HG03432 (cell line): ENCODE measurements at regions not wholly inside any gene's neighbourhood (a gene's known extent, or its start where the extent isn't known, plus 50 kb on each side); places are given as distances from the start of the nearest gene placed in this dataset.
"Not testable (repeated sequence)": the region's sequence is repeated elsewhere in the genome, so short reads cannot be mapped to it uniquely, and the experiment has no call there.

ENCODE experiments used
- ATAC-seq: cut with Tn5 transposase; IDR thresholded peaks from one replicate; pipeline ENCODE4 v1.9.1; 2021; ENCODE audit warnings: mild to moderate bottlenecking, moderate library complexity; ENCODE audit not compliant: unreplicated experiment

DNA sequence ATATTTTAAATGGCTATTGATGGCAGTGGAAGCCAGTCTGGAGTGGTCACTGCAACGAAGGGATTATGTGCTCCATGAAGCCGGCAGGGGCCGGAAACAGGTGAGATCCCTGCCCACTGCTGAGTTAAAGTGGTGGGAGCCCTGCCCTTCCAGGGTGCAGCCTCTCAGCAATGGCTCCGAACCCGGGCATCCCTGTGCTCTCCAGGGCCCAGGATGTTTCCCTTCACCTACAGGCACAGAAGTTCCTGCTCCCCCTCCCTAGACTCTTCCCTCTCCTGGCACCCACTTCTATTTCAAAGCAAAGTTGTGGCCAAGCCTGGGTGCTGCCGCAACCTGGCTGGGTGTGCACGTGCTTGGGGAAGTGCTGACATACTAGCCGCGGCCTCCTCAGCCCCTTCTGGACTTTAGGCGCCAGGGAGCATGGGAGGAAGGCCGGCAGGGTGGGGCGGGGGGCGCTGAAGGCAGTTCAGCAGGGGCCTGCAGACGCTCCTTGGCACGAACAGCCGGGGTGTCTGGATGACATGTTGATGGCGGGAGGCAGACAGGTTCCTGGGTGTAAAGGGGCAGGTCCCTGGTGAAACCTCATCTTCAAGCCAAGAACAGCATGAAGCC, 452.3 kb downstream of the HTR1B start:
- ATAC-seq = no peak

DNA sequence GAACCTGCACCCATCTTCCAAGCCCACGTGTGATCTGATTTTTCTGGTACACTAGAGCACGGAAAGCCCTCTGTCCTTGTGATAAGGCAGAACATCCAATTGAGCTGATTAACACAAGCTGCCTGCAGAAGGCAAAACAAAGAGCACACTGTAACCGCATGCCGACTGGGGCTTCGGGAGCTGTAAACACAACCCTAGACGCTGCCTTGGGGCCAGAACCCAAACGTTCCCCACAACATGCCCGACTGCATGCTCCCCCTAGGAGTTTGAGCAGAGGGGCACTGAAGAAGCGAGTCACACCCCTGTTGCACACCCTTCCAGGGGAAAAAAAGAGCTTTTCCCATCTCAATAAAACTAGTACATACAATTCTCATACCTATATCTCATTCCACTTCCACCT, 470.7 kb downstream of the HTR1B start:
- no peak for ATAC-seq

DNA sequence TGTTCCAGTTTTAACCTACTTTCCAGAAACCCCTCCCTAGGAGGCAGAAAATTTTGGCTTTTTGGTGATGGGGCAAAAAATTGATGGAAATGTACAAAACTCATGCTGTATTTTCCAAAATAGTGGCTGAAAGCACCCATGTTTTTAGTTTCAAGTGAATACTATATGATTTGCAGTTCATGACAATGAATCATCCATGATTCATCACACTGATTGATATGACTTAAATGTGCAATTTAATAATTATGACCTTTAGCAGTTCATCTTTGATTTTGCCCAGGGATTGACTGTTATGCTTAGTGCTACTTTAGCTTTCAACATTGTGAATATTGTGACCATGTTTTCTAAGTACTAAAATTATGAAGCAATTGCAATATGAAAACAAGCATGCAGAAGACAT, 478.7 kb downstream of the HTR1B start:
- no peak for ATAC-seq

DNA sequence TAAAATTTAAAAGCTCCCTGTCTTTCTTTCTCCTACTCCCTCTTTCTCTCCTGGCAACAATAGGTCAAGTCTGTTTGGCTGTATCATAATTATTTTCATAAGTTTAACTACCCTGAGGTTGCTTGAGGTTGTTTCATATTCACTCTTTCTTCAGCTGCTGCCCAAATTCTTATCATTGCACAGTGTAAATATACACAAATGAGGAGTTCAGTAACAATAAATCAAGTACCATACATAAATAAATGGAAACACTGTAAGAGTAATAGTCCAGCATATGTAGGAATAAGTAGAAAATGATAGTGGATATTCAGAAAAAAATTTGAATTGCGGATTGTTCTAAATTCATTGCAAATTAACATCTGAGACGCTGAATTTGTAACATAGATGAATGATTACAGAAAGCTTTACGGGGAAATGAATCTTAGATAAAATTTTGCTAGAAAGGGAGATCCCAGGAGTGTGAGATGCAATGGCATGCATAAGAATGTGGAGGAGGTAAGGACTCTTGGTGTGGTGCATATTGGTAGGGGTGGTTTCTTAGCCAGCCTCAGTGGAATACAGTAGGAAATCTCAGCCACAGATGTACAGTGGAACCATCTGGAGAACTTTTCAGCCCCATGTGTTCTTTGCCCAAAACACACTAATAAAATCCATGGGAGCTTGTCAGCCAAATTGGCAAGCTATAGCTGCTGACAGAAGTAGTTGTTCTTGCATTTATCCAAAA, 480.7 kb downstream of the HTR1B start:
- ATAC-seq = no peak

DNA sequence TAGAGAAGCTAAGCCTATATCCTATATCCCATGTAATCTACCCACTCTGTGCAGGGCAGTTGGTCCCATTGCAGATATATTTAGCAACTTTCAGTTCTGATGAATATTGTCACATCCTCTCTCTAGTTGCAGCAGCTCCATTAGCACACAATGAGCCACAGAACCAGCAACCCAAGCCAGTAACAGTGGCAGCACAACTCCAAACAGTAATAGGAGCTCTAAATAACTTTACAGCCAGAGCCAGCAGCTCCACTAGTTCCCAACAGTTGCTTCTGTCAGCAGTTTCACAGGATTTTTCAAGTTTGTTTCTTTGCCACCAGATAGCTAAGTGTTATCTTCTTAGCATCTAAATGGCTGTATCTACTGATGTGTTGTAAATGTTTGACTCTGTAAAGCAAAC, 490.8 kb downstream of the HTR1B start:
- ATAC-seq = no peak

DNA sequence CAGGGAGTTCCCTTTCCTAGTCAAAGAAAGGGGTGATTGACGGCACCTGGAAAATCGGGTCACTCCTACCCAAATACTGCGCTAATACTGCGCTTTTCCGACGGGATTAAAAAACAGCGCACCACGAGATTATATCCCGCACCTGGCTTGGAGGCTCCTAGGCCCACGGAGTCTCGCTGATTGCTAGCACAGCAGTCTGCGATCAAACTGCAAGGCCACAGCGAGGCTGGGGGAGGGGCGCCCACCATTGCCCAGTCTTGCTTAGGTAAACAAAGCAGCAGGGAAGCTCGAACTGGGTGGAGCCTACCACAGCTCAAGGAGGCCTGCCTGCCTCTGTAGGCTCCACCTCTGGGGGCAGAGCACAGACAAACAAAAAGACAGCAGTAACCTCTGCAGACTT, 504.1 kb downstream of the HTR1B start:
- not testable (repeated sequence) for ATAC-seq

DNA sequence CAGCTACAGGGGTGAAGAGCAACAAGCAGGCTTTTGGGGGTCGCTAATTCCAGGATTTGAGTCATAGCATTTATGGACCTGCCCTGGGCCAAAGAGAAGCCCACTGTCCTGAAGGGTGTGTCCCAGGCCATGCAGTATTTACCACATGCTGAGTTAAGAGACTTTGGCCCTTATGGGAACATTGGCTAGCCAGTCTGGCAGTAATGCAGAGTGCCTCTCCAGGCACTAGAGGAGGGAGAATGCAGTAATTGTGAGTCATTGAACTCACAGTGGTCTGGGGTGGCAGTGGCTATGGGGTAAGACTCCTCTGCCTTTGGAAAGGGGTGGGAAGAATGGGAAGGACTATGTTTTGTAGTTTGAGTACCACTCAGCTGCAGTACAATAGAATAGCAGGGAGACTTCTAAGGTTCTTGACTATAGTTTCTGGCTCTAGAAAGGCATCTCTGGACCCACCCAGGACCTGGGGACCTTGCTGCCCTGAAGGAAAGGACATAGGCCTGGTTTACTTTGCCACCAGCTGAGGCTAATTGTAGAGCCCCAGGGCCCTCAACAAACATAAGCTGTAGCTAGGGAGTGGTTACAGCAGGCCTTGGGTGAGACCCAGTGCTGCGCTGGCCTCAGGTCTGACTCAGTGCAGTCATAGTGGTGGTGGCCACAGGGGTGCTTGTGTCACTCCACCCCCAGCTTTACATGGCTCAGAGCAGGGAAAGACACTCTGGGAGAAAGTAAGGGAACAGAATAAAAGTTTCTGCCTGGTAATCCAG, 520.9 kb downstream of the HTR1B start:
- no peak for ATAC-seq

DNA sequence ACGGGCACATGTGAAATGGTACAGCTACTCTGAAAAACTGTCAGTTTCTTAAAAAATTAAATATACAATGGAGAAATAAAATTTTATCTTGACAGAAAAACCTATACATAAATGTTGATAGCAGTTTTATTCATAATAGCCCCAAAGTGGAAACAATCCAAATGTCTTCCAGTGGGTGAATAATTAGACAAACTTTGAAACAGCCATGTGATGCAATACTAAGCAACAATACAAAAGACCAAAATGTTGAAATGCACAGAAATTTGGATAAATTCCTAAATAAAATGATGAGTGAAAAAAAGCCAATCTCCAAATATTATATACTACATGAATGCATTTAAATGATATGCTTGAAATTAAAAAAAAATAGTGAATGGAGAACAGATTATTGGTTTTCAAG, 523.1 kb downstream of the HTR1B start:
- ATAC-seq = no peak

DNA sequence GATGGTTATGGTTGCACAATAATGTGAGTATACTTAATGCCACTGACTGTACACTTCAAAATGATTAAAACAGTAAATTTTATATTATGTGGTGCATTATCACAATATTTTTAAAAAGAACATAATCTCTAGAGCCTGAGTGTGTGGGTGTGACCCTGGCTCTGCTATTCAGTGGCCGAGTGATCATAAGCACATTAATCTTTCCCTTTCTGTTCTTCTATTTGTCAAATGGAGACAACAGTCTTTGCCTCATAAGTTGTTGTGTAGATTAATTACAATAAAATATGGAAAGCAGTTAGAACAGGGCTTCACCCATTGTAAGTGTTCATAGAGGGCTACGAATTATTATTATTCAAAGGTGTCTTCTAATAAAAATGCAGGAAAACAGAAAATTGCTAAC, 548.6 kb downstream of the HTR1B start:
- ATAC-seq = no peak

DNA sequence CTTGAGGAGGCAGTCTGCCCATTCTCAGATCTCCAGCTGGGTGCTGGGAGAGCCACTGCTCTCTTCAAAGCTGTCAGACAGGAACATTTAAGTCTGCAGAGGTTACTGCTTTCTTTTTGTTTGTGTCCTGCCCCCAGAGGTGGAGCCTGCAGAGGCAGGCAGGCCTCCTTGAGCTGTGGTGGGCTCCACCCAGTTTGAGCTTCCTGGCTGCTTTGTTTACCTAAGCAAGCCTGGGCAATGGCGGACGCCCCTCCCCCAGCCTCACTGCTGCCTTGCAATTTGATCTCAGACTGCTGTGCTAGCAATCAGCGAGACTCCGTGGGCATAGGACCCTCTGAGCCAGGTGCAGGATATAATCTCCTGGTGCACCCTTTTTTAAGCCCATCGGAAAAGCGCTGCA, 557.8 kb downstream of the HTR1B start:
- ATAC-seq = not testable (repeated sequence)

DNA sequence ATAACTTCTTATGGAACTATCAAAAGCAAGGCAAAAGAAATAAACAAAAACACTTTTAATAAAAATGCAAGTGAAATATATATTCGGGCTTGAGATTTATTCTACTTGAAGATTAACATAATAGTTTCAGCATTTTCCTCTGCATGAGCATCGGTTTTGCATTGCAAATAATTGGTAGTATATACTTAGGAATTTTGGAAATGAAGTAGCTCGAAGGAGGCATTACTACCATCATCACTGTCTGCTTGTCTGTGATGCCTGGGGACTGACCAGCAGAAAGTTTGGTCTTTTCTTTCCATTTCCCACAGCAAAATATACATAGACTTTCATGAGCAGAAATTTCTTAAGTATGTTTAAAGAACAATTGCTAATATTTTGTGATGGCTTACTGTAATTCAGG, 570.7 kb downstream of the HTR1B start:
- no peak for ATAC-seq

DNA sequence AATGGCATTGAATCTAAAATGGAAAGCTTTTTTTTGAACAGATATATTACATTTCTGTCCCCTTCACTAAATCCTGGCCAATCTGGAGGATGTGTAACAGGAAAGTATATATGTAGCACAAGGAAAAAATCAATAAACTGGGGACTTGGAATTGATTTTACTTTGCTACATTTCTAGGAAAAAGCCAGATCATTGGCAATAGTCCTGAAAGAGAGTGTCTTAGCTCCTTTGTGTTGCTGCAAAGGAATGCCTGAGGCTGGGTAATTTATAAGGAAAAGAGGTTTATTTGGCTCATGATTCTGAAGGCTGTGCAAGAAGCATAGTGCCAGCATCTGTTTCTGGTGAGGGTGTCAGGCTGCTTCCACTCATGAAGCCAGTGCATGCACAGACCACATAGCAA, 574.9 kb downstream of the HTR1B start:
- no peak for ATAC-seq

DNA sequence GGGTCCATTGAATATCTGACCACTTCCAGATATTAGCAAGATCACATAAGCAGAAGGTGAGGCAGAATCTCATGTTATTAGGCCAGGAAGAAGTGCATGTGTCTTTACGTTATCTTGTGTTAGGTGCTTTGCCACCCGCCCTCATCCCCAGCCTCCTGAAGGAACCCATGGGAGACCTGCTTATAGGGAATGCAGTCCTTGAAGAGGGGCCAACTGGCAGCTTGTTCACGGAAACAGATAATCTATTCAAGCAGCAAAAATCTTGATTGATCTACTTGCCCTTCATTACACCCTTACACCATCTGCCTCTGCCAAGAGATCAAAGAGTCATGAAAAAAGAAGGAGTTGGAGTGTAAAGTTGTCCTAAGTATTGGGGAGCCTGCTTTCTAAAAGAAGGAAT, 576.4 kb downstream of the HTR1B start:
- ATAC-seq = no peak

DNA sequence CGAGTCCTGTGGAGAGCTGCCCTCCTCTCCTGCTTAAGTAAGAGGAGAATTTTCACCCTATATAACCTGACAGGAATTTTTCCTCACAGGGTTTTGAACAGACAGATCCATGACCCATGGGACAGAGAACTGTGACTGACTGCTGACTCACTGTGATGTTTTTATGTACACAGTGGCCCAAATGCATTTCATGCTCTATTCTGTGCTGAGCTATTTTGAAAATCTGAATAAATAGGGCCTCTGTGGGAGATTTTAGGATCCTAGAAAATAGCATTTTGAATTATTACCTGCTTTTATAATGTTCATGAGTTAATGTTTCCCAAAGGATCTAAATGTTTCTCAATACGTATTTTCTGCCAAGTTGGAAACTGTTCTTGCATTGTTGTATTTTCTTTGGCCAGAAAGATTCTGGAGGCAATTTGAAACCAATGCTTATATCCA, 577.4 kb downstream of the HTR1B start:
- no peak for ATAC-seq

DNA sequence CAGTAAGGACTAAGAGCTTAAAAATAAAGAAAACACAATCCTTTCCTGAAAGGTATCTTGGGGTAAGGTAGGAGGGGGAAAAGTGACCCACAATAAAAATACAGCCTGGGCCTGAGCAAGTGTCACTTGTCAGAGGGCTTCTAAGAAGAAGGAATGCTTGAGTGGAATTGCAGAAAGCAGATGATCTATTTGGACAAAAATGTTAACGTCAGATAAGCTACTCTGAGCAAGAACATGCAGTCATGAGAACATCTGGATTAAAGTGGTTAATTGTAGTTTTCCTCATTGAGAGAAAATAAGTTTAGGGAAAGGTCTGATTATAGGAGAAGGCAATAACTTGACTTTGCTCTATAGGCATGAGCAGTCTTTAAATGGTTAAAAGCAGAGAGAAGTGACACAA, 581.9 kb downstream of the HTR1B start:
- no peak for ATAC-seq

DNA sequence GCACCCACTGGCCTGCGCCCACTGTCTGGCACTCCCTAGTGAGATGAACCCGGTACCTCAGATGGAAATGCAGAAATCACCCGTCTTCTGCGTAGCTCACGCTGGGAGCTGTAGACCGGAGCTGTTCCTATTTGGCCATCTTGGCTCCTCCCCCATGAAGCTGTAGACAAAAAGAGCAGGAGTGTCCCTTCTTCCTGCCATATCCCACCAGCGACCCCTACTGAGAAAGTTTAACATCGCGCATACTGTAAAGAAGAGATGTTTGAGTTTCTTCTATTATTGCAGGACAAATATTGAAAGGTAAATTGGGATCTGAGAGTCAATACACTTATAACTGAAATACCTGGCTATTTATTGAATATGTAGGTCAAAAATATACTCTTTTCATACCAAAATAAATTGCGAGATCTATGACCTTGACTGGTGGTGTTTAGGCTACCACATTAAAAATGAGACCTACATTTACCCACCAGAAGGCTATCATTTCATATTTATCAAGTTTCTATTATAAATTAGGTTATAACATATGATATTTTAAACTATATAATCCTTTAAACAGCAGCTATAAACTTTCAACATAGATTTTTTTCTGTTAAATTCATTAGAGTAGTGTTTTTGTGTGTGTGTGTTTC, 586.3 kb downstream of the HTR1B start:
- no peak for ATAC-seq

DNA sequence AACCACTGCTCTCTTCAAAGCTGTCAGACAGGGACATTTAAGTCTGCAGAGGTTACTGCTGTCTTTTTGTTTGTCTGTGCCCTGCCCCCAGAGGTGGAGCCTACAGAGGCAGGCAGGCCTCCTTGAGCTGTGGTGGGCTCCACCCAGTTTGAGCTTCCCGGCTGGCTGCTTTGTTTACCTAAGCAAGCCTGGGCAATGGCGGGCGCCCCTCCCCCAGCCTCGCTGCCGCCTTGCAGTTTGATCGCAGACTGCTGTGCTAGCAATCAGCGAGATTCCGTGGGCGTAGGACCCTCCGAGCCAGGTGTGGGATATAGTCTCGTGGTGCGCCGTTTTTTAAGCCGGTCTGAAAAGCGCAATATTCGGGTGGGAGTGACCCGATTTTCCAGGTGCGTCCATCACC, 586.9 kb downstream of the HTR1B start:
- ATAC-seq = not testable (repeated sequence)

DNA sequence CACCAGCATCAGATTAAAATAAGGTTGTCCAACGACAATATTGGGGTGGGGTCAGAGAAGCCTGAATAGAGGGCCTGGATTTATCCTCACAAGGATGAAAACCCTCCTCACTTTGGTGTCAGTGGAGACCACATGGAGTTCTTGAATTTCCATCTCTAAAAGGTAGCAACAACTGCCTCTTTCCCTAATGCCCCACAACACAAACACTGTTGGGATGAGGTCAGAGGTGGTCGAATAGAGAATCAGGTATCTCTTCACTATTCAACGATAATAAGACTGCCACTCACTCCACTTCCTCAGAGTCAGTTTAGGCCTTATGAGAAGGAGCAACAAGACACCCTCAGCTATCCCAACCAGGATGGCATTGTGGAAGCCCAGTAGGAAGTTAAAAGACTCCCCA, 596.1 kb downstream of the HTR1B start:
- ATAC-seq = no peak

DNA sequence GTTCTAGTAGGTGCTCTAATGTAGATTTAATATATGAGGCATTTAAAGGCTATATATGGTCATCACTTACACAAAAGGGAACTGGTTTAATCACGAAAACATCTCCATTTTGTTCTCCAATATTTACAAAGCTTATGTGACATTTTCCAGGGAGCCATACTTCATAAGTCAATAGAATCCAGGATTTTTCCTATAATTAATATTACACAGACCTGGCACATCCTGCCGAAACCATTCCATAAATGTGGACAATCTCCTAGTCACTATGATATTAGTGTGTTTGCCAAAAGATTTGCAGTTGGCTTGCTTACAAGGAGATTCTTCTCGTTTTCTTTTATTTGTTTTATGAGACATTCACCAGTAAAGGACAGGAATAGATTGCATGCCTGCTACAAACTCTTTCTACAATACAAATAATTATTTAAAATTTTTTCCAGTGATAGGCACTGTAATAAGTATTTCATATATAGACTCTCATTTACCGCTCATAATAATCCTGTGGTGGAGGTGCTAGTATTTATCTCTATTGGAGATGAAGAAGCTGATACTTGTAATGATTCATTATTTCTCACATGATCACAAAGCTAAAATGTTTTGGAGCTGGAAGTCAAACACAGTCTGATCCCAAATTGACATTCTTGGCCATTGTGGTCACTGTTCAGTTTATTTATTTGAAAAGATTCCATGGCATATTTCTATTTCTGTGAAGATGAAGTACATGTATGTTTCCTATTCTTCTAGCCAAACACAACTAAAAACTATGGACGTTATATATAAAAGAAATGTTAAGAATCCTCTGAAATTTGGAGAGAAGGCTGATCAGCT, 597.0 kb downstream of the HTR1B start:
- no peak for ATAC-seq

DNA sequence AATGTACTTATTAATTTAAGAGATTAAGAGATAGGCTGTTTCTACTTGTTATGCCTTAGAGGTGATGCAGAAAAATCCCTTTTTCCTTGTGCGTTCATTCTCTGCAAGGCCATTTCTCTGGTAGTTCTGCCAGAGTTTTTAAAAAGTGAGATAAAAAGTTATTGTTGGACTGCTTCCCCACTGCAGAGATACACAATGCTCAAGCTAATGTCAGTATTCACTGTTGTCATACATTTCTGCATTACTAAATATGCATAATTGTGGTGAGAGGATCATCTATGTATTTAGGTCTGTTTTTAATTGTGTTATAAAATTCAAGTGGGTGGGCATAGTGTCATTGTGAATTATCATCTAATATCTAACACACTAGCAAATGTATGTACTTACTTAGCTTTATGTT, 600.4 kb downstream of the HTR1B start:
- no peak for ATAC-seq

DNA sequence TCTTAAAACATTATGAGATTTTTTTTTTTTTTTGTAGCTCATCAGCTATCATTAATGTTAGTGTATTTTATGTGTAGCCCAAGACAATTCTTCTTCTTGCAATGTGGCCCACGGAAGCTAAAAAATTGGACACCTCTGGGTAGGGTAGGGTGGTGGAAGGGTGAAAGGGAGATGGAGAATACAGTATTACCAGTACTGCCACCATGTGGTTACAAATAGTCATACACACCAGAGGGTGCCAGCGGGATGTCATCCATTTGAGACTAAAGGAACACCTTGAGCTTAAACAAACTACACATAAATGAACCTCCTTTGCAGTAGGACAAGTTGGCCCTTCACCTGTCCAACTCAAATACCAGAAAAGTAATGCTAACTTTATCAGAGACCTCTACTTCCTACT, 601.9 kb downstream of the HTR1B start:
- peak; percentile 97 for ATAC-seq
